SH-SY5Y (cell line): ENCODE measurements at regions not wholly inside any gene's neighbourhood (a gene's known extent, or its start where the extent isn't known, plus 50 kb on each side); places are given as distances from the start of the nearest gene placed in this dataset.

Experiments
- GATA2 ChIP-seq: IDR thresholded peaks from 2 replicates; pipeline ENCODE4 v1.6.1; 2011; ENCODE audit warnings: mild to moderate bottlenecking, low read depth, low read length
- GATA3 ChIP-seq: IDR thresholded peaks from 2 replicates; pipeline ENCODE4 v1.6.1; 2011; ENCODE audit warnings: low read depth, mild to moderate bottlenecking, low read length, moderate library complexity

- TF ChIP-seq GATA2, result no peak
- no peak for TF ChIP-seq GATA3
Observed at GRCh38 chr2:204280262-204280668, 265.0 kb upstream of the PARD3B start.
